ENCODE measurements at regions not wholly inside any gene's neighbourhood (a gene's known extent, or its start where the extent isn't known, plus 50 kb on each side); places are given as distances from the start of the nearest gene placed in this dataset.

GRCh38 chr6:63094947-63095346 is 116.3 kb upstream of the FKBP1C start:
- TF ChIP-seq CTCF (IDR thresholded peaks at IDR 0.05; ENCODE audit: low read depth, low read length), result no peak
- DNase-seq (ENCODE audit: extremely low read depth, low read depth), result no peak

- DNase-seq (ENCODE audit: extremely low read depth, low read depth), result no peak
- no peak for TF ChIP-seq CTCF (IDR thresholded peaks at IDR 0.05; ENCODE audit: low read depth, low read length)
Measured at GRCh38 chr6:63097222-63097621, 114.0 kb upstream of the FKBP1C start.

- no peak for TF ChIP-seq CTCF (IDR thresholded peaks at IDR 0.05; ENCODE audit: low read depth, low read length)
- DNase-seq (ENCODE audit: extremely low read depth, low read depth), result no peak
Measured at GRCh38 chr6:63098789-63099188, 112.5 kb upstream of the FKBP1C start.

- no peak for DNase-seq (ENCODE audit: extremely low read depth, low read depth)
- no peak for TF ChIP-seq CTCF (IDR thresholded peaks at IDR 0.05; ENCODE audit: low read depth, low read length)
Measured at GRCh38 chr6:63099772-63100459, 111.4 kb upstream of the FKBP1C start.

- no peak for DNase-seq (ENCODE audit: extremely low read depth, low read depth)
- TF ChIP-seq CTCF (IDR thresholded peaks at IDR 0.05; ENCODE audit: low read depth, low read length), result no peak
Measured at GRCh38 chr6:63114610-63115211, 96.6 kb upstream of the FKBP1C start.

GRCh38 chr6:63121166-63121565 is 90.1 kb upstream of the FKBP1C start:
- DNase-seq (ENCODE audit: extremely low read depth, low read depth), result no peak
- TF ChIP-seq CTCF (IDR thresholded peaks at IDR 0.05; ENCODE audit: low read depth, low read length), result no peak

GRCh38 chr6:63140114-63140513 is 71.2 kb upstream of the FKBP1C start:
- no peak for DNase-seq (ENCODE audit: extremely low read depth, low read depth)
- TF ChIP-seq CTCF (IDR thresholded peaks at IDR 0.05; ENCODE audit: low read depth, low read length), result no peak
